Peyer's patch (tissue), 4 donors: ENCODE measurements at regions not wholly inside any gene's neighbourhood (a gene's known extent, or its start where the extent isn't known, plus 50 kb on each side); places are given as distances from the start of the nearest gene placed in this dataset.

Source experiments
- DNase-seq, 3 donors: peaks; one replicate each; pipeline ENCODE4 v3.0.0-alpha.2; 2017 to 2019
- H3K27ac ChIP-seq, 4 donors: fragments of 200-600 bp; sonication (generic); one replicate each; pipeline ENCODE4 v1.5.1; 2016 to 2019
- H3K27me3 ChIP-seq, 2 donors: fragments of 200-600 bp; sonication (generic); one replicate each; pipeline ENCODE4 v1.5.1; 2019
- H3K36me3 ChIP-seq, 3 donors: fragments of 200-600 bp; sonication (generic); one replicate each; pipeline ENCODE4 v1.5.1; 2016 to 2019
- H3K4me1 ChIP-seq, 4 donors: fragments of 200-600 bp; sonication (generic); one replicate each; pipeline ENCODE4 v1.5.1; 2016 to 2019
- H3K4me3 ChIP-seq, 4 donors: fragments of 200-600 bp; sonication (generic); 1 replicate in 3 of 4; 2 replicates in 1 of 4; pipeline ENCODE4 v1.5.1; 2016 to 2019; ENCODE audit warnings: mild to moderate bottlenecking in 1 of 4
- H3K9me3 ChIP-seq, 4 donors: fragments of 200-600 bp; sonication (generic); one replicate each; pipeline ENCODE4 v1.5.1; 2016 to 2019; ENCODE audit warnings: mild to moderate bottlenecking in 1 of 4
- CTCF ChIP-seq, 6 experiments: fragments of 450-650 bp in 4 of 6; fragments of 200-600 bp in 2 of 6; sonication (generic) in 1 of 6; IDR thresholded peaks; one replicate each; pipeline ENCODE4 v1.5.1; 2017 to 2019; ENCODE audit warnings: antibody characterized with exemption in 6 of 6, mild to moderate bottlenecking in 3 of 6, moderate library complexity in 1 of 6
- POLR2A ChIP-seq, 2 donors: fragments of 450-650 bp; IDR thresholded peaks; one replicate each; pipeline ENCODE4 v1.5.1; 2017; ENCODE audit warnings: antibody characterized with exemption in 2 of 2, mild to moderate bottlenecking in 2 of 2, moderate library complexity in 2 of 2

GRCh38 chr6:3546121-3546520 is 89.3 kb upstream of the SLC22A23 start:
- DNase-seq: peak in 2 of 3 donors; percentile 72 to 85

GRCh38 chr6:3545156-3545555 is 88.3 kb upstream of the SLC22A23 start:
- no peak for TF ChIP-seq CTCF (IDR thresholded peaks at IDR 0.05)
- TF ChIP-seq POLR2A (IDR thresholded peaks at IDR 0.05): no peak
- no peak for DNase-seq
- Histone ChIP-seq H3K4me3 (peak overlapping the region in 1 of 4 donors; percentile 14), H3K27me3 (no peaks in the 10 kb centered on the region), H3K9me3 (no peaks in the 10 kb centered on the region), H3K27ac (peak overlapping the region in 3 of 4 donors; percentile 23 to 77 (median 71)), H3K4me1 (peaks cover 0 to 37% (median 4%) of the 10 kb centered on the region in 4 donors), H3K36me3 (no peaks in the 10 kb centered on the region)

More at GRCh38 chr6:3546121-3546520, 89.3 kb upstream of the SLC22A23 start:
- Histone ChIP-seq H3K4me1 (peaks cover 0 to 29% (median 1%) of the 10 kb centered on the region in 4 donors), H3K27me3 (no peaks in the 10 kb centered on the region), H3K4me3 (no peak overlapping the region), H3K36me3 (no peaks in the 10 kb centered on the region), H3K9me3 (no peaks in the 10 kb centered on the region), H3K27ac (peak overlapping the region in 3 of 4 donors; percentile 40 to 87 (median 77))
- no peak for TF ChIP-seq CTCF (IDR thresholded peaks at IDR 0.05)
- TF ChIP-seq POLR2A (IDR thresholded peaks at IDR 0.05): peak; percentile 38 to 76

GRCh38 chr6:3542032-3542640 is 85.3 kb upstream of the SLC22A23 start:
- peak in 1 of 3 donors; percentile 72 for DNase-seq

GRCh38 chr6:3541006-3541585 is 84.2 kb upstream of the SLC22A23 start:
- peak in 1 of 3 donors; percentile 60 for DNase-seq
- Histone ChIP-seq H3K4me1 (peaks cover 0 to 53% (median 9%) of the 10 kb centered on the region in 4 donors), H3K4me3 (peak overlapping the region in 1 of 4 donors; percentile 6), H3K9me3 (no peaks in the 10 kb centered on the region), H3K36me3 (no peaks in the 10 kb centered on the region), H3K27ac (peak overlapping the region in 2 of 4 donors; percentile 77 to 82), H3K27me3 (no peaks in the 10 kb centered on the region)
- no peak for TF ChIP-seq POLR2A (IDR thresholded peaks at IDR 0.05)
- TF ChIP-seq CTCF (IDR thresholded peaks at IDR 0.05): no peak

More at GRCh38 chr6:3542032-3542640, 85.3 kb upstream of the SLC22A23 start:
- no peak overlapping the region for H3K4me3 ChIP-seq
- H3K27ac ChIP-seq: peak overlapping the region in 2 of 4 donors; percentile 63 to 77
- H3K9me3 ChIP-seq: no peaks in the 10 kb centered on the region
- no peaks in the 10 kb centered on the region for H3K27me3 ChIP-seq
- peaks cover 0 to 46% (median 5%) of the 10 kb centered on the region in 4 donors for H3K4me1 ChIP-seq
- H3K36me3 ChIP-seq: no peaks in the 10 kb centered on the region
- TF ChIP-seq CTCF (IDR thresholded peaks at IDR 0.05) (peak in 2 of 6 experiments; percentile 18 to 33), POLR2A (IDR thresholded peaks at IDR 0.05) (no peak)

- DNase-seq: no peak
- Histone ChIP-seq H3K36me3 (no peaks in the 10 kb centered on the region), H3K27me3 (no peaks in the 10 kb centered on the region), H3K27ac (peak overlapping the region in 2 of 4 donors; percentile 77 to 82), H3K4me1 (peaks cover 0 to 59% (median 9%) of the 10 kb centered on the region in 4 donors), H3K9me3 (no peaks in the 10 kb centered on the region), H3K4me3 (no peak overlapping the region)
- TF ChIP-seq POLR2A (IDR thresholded peaks at IDR 0.05) (no peak), CTCF (IDR thresholded peaks at IDR 0.05) (no peak)
Observed at GRCh38 chr6:3540253-3540820, 83.5 kb upstream of the SLC22A23 start.
